ENCODE measurements at regions not wholly inside any gene's neighbourhood (a gene's known extent, or its start where the extent isn't known, plus 50 kb on each side); places are given as distances from the start of the nearest gene placed in this dataset.

DNA sequence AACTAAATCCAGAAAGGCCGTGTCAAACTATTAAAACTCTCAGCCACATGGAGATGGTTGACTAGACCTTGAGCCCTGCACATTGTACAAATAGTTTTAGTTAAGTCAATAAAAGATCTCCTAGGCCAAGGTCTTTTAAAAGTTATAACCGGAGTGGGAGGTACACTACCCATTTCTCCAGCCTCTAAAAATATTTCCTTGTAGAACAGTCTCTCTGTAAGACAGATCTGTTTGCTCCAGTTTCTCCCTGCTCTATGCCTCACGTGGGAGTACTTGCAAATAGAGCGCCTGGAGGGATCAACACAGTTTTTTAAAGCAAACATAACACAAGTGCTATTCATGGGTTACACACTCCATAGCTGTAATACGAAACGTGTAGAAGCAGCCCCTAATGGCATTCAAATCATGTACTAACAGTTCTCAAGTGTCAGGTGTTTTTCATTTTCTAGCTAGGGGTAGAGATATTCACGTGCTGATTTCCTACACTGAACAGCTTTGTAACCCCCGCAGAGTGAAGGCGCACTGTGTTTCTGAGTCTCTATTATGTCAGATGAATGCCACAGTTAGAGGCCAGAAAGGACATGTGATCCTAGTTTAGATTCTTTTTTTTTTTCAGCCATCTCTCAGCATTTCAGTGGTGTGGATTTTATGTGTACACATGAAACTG is 703.4 kb upstream of the GRAMD2B start:
- no peak for DNase-seq (ENCODE audit: low read depth)
- TF ChIP-seq, protein P1, sequence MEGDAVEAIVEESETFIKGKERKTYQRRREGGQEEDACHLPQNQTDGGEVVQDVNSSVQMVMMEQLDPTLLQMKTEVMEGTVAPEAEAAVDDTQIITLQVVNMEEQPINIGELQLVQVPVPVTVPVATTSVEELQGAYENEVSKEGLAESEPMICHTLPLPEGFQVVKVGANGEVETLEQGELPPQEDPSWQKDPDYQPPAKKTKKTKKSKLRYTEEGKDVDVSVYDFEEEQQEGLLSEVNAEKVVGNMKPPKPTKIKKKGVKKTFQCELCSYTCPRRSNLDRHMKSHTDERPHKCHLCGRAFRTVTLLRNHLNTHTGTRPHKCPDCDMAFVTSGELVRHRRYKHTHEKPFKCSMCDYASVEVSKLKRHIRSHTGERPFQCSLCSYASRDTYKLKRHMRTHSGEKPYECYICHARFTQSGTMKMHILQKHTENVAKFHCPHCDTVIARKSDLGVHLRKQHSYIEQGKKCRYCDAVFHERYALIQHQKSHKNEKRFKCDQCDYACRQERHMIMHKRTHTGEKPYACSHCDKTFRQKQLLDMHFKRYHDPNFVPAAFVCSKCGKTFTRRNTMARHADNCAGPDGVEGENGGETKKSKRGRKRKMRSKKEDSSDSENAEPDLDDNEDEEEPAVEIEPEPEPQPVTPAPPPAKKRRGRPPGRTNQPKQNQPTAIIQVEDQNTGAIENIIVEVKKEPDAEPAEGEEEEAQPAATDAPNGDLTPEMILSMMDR (IDR thresholded peaks at IDR 0.05; ENCODE audit: control insufficient read depth, extremely low read depth, insufficient read depth): no peak
- no peak overlapping the region for H3K4me3 ChIP-seq (ENCODE audit: low read depth, low read length)

GRCh38 chr5:125720348-125720685 is 702.9 kb upstream of the GRAMD2B start:
- TF ChIP-seq, protein P1 (IDR thresholded peaks at IDR 0.05; ENCODE audit: control insufficient read depth, extremely low read depth, insufficient read depth): no peak
- H3K4me3 ChIP-seq (ENCODE audit: low read depth, low read length): no peak overlapping the region
- DNase-seq (ENCODE audit: low read depth): no peak

DNA sequence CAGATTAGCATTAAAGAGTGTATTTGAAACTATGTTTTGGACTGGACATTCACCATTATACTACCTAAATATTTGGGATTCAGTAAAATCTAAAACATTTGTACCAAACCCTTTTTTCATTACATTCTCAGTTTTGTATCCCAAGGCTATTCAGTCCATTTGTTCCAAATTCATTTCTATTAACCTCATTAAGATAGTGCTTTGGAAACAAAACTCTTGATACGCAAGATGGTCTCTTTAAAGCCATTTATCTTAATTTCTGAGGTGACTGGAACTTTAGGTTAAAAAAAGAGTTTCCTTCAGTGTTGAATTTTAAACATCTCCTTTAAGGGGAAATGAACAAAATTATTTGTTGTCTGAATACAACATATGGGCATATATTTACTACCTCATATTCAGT is 702.5 kb upstream of the GRAMD2B start:
- DNase-seq (ENCODE audit: low read depth): no peak
- TF ChIP-seq, protein P1 (IDR thresholded peaks at IDR 0.05; ENCODE audit: control insufficient read depth, extremely low read depth, insufficient read depth): no peak
- no peak overlapping the region for H3K4me3 ChIP-seq (ENCODE audit: low read depth, low read length)

DNA sequence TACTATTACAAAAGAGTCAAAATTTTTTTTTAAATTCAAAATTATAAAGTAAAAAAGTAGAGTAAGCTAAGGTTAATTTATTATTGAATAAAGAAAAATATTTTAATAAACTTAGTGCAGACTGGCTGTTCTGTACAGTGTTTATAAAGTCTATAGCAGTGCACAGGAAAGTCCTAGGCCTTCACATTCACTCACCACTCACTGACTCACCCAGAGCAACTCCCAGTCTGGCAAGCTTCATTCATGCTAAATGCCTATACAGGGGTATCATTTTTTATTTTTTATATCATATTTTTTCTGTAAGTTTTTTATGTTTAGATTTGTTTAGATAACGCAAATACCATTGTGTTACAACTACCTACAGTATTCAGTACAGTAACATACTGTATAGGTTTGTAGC is 700.7 kb upstream of the GRAMD2B start:
- DNase-seq (ENCODE audit: low read depth): no peak
- TF ChIP-seq, protein P1 (IDR thresholded peaks at IDR 0.05; ENCODE audit: control insufficient read depth, extremely low read depth, insufficient read depth): no peak
- H3K4me3 ChIP-seq (ENCODE audit: low read depth, low read length): no peak overlapping the region

DNA sequence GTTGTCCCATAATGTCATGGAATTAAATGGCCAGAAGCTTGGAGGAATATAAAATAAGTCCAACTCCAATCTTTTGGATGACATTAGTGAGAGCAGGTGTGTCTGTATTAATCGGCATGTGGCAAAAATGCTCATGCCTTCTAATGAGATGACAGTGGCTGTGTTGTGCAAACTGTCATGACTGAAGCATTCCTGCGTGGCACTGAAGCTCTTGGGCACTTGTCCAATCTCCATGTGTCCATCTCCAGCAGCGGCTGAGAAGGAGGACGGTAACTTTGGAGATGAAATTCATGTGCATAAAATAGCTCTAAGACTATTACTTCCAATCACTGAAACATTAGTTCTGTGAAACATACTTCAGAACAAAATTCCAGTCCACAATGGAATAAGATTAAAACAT is 697.5 kb upstream of the GRAMD2B start:
- DNase-seq (ENCODE audit: low read depth): no peak
- TF ChIP-seq, protein P1 (IDR thresholded peaks at IDR 0.05; ENCODE audit: control insufficient read depth, extremely low read depth, insufficient read depth): no peak
- H3K4me3 ChIP-seq (ENCODE audit: low read depth, low read length): no peak overlapping the region

- no peak for DNase-seq (ENCODE audit: low read depth)
- TF ChIP-seq, protein P1 (IDR thresholded peaks at IDR 0.05; ENCODE audit: control insufficient read depth, extremely low read depth, insufficient read depth): no peak
- H3K4me3 ChIP-seq (ENCODE audit: low read depth, low read length): no peak overlapping the region
Measured at GRCh38 chr5:125743939-125744338, 679.3 kb upstream of the GRAMD2B start.

- no peak for DNase-seq (ENCODE audit: low read depth)
- TF ChIP-seq, protein P1 (IDR thresholded peaks at IDR 0.05; ENCODE audit: control insufficient read depth, extremely low read depth, insufficient read depth): no peak
- no peak overlapping the region for H3K4me3 ChIP-seq (ENCODE audit: low read depth, low read length)
Measured at GRCh38 chr5:125746917-125747316, 676.3 kb upstream of the GRAMD2B start.

Measured in LNCaP clone FGC (cell line).